Hepatocyte (in vitro differentiated cells): ENCODE measurements at regions not wholly inside any gene's neighbourhood (a gene's known extent, or its start where the extent isn't known, plus 50 kb on each side); places are given as distances from the start of the nearest gene placed in this dataset.
A peak's percentile ranks its signal among the peaks of the same experiment; 100 is the strongest.

Experiments
- DNase-seq: peaks from one replicate; pipeline ENCODE4 v3.0.0-alpha.2; 2016; ENCODE audit warnings: low spot score
- H2AFZ ChIP-seq: fragments of 200-600 bp; sonication (generic); 2 replicates; pipeline ENCODE4 v1.6.0; 2016; ENCODE audit warnings: antibody characterized with exemption, mild to moderate bottlenecking
- H3K27ac ChIP-seq: fragments of 200-600 bp; sonication (generic); 2 replicates; pipeline ENCODE4 v1.5.1; 2016; ENCODE audit warnings: mild to moderate bottlenecking
- H3K27me3 ChIP-seq: fragments of 200-600 bp; sonication (generic); 2 replicates; pipeline ENCODE4 v1.6.1; 2016
- H3K36me3 ChIP-seq: fragments of 200-600 bp; sonication (generic); replicated peaks from 2 replicates; pipeline ENCODE4 v1.5.1; 2016; ENCODE audit warnings: low read depth; ENCODE audit not compliant: insufficient read depth
- H3K4me1 ChIP-seq: fragments of 200-600 bp; sonication (generic); 2 replicates; pipeline ENCODE4 v1.5.1; 2016; ENCODE audit warnings: mild to moderate bottlenecking, moderate library complexity; ENCODE audit not compliant: insufficient read depth
- H3K4me2 ChIP-seq: fragments of 200-600 bp; sonication (generic); 2 replicates; pipeline ENCODE4 v1.6.0; 2016
- H3K4me3 ChIP-seq: fragments of 200-600 bp; sonication (generic); 2 replicates; pipeline ENCODE4 v1.5.1; 2016; ENCODE audit warnings: mild to moderate bottlenecking
- H3K79me2 ChIP-seq: fragments of 200-600 bp; sonication (generic); 2 replicates; pipeline ENCODE4 v1.6.0; 2017; ENCODE audit warnings: mild to moderate bottlenecking
- H3K9me2 ChIP-seq: fragments of 200-600 bp; sonication (generic); replicated peaks from 2 replicates; pipeline ENCODE4 v1.6.0; 2017; ENCODE audit warnings: mild to moderate bottlenecking; ENCODE audit not compliant: insufficient read depth
- H3K9me3 ChIP-seq: fragments of 200-600 bp; sonication (generic); 2 replicates; pipeline ENCODE4 v1.5.1; 2016; ENCODE audit warnings: low read depth, mild to moderate bottlenecking
- H4K20me1 ChIP-seq: fragments of 200-600 bp; sonication (generic); 2 replicates; pipeline ENCODE4 v1.6.0; 2016; ENCODE audit warnings: mild to moderate bottlenecking; ENCODE audit not compliant: insufficient read depth, poor library complexity, severe bottlenecking
- CTCF ChIP-seq: fragments of 200-600 bp; sonication (generic); IDR thresholded peaks from 2 replicates; pipeline ENCODE4 v1.5.1; 2016; ENCODE audit warnings: antibody characterized with exemption, mild to moderate bottlenecking; ENCODE audit not compliant: poor library complexity
- EZH2 ChIP-seq: fragments of 200-600 bp; sonication (generic); IDR thresholded peaks from 2 replicates; pipeline ENCODE4 v1.6.1; 2016; ENCODE audit warnings: antibody characterized with exemption, mild to moderate bottlenecking, borderline replicate concordance
- EZH2phosphoT487 ChIP-seq: fragments of 200-600 bp; sonication (generic); IDR thresholded peaks from one replicate; pipeline ENCODE4 v1.6.1; 2018; ENCODE audit warnings: antibody characterized with exemption, mild to moderate bottlenecking, low read depth, moderate library complexity; ENCODE audit not compliant: unreplicated experiment, severe bottlenecking
- WGBS: methylation state at CpG from one replicate; pipeline ENCODE4 v1.1.6; 2016; ENCODE audit warnings: low lambda C conversion rate; ENCODE audit errors: missing lambda C conversion rate; 5-methylcytosine and 5-hydroxymethylcytosine counted together

GRCh38 chr2:144152817-144153271, 367.1 kb downstream of the ZEB2 start:
- Histone ChIP-seq H3K4me3 (no peak overlapping the region), H3K36me3 (no peaks in the 10 kb centered on the region), H3K9me3 (no peaks in the 10 kb centered on the region), H2AFZ (peak overlapping the region; percentile 8), H3K4me1 (peaks cover 6% of the 10 kb centered on the region), H3K79me2 (no peaks in the 10 kb centered on the region), H3K27me3 (no peaks in the 10 kb centered on the region), H4K20me1 (no peaks in the 10 kb centered on the region), H3K9me2 (no peaks in the 10 kb centered on the region), H3K27ac (no peak overlapping the region), H3K4me2 (no peak overlapping the region)
- DNase-seq: peak; percentile 32
- no peak for TF ChIP-seq EZH2phosphoT487
- TF ChIP-seq CTCF: no peak
- no peak for TF ChIP-seq EZH2
- 31% methylated on average over 5 of the region's 5 CpGs for WGBS

- H3K27ac ChIP-seq: no peak overlapping the region
- H4K20me1 ChIP-seq: no peaks in the 10 kb centered on the region
- H3K36me3 ChIP-seq: no peaks in the 10 kb centered on the region
- no peaks in the 10 kb centered on the region for H3K9me2 ChIP-seq
- H3K9me3 ChIP-seq: no peaks in the 10 kb centered on the region
- 75% methylated on average over 2 of the region's 2 CpGs for WGBS
- peaks cover 6% of the 10 kb centered on the region for H3K4me1 ChIP-seq
- TF ChIP-seq CTCF: no peak
- no peak overlapping the region for H3K4me3 ChIP-seq
- no peak overlapping the region for H2AFZ ChIP-seq
- no peaks in the 10 kb centered on the region for H3K79me2 ChIP-seq
- no peak for DNase-seq
- H3K27me3 ChIP-seq: no peaks in the 10 kb centered on the region
- no peak overlapping the region for H3K4me2 ChIP-seq
These were observed 368.1 kb downstream of the ZEB2 start for GRCh38 chr2:144151851-144152250.

DNA sequence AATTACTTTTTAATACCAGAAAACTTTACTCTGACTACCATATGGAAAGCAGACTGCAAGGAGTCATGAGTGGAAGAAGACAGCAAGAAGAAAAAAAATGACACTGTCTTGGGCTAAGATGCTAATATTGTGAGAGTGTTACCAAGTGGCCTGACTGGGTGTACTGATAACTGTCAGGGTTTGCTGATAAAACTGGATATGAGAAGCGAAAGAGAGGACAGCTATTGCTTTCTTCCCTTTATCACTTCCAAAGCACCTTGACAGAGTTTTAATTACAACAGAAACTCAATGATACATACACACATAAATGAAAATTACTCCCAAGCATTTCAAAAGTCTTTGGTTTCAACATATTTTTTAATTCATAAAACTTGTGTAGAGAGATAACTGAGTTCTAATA, 368.5 kb downstream of the ZEB2 start:
- 92% methylated on average over 1 of the region's 1 CpG for WGBS
- Histone ChIP-seq H3K9me3 (no peaks in the 10 kb centered on the region), H3K4me2 (no peak overlapping the region), H3K4me3 (no peak overlapping the region), H3K4me1 (peaks cover 6% of the 10 kb centered on the region), H3K27me3 (no peaks in the 10 kb centered on the region), H3K9me2 (no peaks in the 10 kb centered on the region), H2AFZ (no peak overlapping the region), H3K27ac (no peak overlapping the region), H4K20me1 (no peaks in the 10 kb centered on the region), H3K79me2 (no peaks in the 10 kb centered on the region), H3K36me3 (no peaks in the 10 kb centered on the region)
- TF ChIP-seq EZH2phosphoT487 (no peak), CTCF (no peak), EZH2 (no peak)
- DNase-seq: no peak

DNA sequence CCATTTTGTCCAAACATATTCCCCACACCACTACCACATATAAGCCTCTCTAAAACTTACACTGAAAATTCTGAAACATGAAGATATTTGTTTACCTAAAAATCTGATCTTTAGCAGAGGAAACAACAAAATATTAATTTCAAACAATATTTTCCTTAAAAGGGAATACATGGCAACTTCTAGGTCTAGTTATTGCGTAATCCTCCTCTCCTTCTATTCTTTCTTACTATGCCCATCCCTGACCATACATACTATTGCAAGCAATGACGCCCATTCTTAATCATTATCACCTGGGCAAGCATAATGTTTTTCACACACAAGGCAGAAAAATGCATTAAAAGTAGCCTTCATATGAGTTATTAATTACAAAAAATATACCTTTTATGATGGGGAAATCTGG, 372.6 kb downstream of the ZEB2 start:
- no peak for DNase-seq
- H3K9me2 ChIP-seq: no peaks in the 10 kb centered on the region
- WGBS: 76% methylated on average over 2 of the region's 2 CpGs
- peaks cover 3% of the 10 kb centered on the region for H3K4me1 ChIP-seq
- TF ChIP-seq EZH2: no peak
- TF ChIP-seq EZH2phosphoT487: no peak
- no peak for TF ChIP-seq CTCF
- H3K27me3 ChIP-seq: no peaks in the 10 kb centered on the region
- H3K4me3 ChIP-seq: no peak overlapping the region
- no peaks in the 10 kb centered on the region for H4K20me1 ChIP-seq
- H2AFZ ChIP-seq: no peak overlapping the region
- no peaks in the 10 kb centered on the region for H3K79me2 ChIP-seq
- H3K4me2 ChIP-seq: no peak overlapping the region
- no peaks in the 10 kb centered on the region for H3K36me3 ChIP-seq
- no peak overlapping the region for H3K27ac ChIP-seq
- no peaks in the 10 kb centered on the region for H3K9me3 ChIP-seq
